Left ventricle myocardium inferior (tissue), 1 donor: ENCODE measurements at regions not wholly inside any gene's neighbourhood (a gene's known extent, or its start where the extent isn't known, plus 50 kb on each side); places are given as distances from the start of the nearest gene placed in this dataset.
A peak's percentile ranks its signal among the peaks of the same experiment; 100 is the strongest.

Experiments
- DNase-seq: peaks from one replicate; pipeline ENCODE4 v3.0.0-alpha.2; 2020
- H3K27ac ChIP-seq: fragments of 200-600 bp; replicated peaks from 2 replicates; pipeline ENCODE4 v1.8.0; 2021
- H3K27me3 ChIP-seq: fragments of 200-600 bp; 2 replicates; pipeline ENCODE4 v1.8.0; 2021; ENCODE audit warnings: low read depth
- H3K36me3 ChIP-seq: fragments of 200-600 bp; 2 replicates; pipeline ENCODE4 v1.8.0; 2021
- H3K4me1 ChIP-seq: fragments of 200-600 bp; 2 replicates; pipeline ENCODE4 v1.8.0; 2021
- H3K4me3 ChIP-seq: fragments of 200-600 bp; 2 replicates; pipeline ENCODE4 v1.8.0; 2021; ENCODE audit warnings: mild to moderate bottlenecking, moderate library complexity
- H3K9me3 ChIP-seq: fragments of 200-600 bp; replicated peaks from 2 replicates; pipeline ENCODE4 v1.8.0; 2021
- CTCF ChIP-seq: fragments of 200-600 bp; IDR thresholded peaks from 2 replicates; pipeline ENCODE4 v1.8.0; 2021; ENCODE audit warnings: antibody characterized with exemption, mild to moderate bottlenecking, borderline replicate concordance
- intact Hi-C: fragments of 100-400 bp; cut with micrococcal nuclease; formaldehyde crosslinking; loops from one replicate; pipeline ENCODE4 v1.11.0; 2022
- donor health status: DM: no; HTN: yes; CAD: no; lungs with severe emphysema.

GRCh38 chr16:14322186-14322585, 251.1 kb downstream of the MRTFB start:
- Histone ChIP-seq H3K36me3 (no peaks in the 10 kb centered on the region), H3K9me3 (no peaks in the 10 kb centered on the region), H3K4me3 (no peak overlapping the region), H3K27ac (peak overlapping the region; percentile 68), H3K27me3 (no peaks in the 10 kb centered on the region), H3K4me1 (peaks cover 49% of the 10 kb centered on the region)
- intact Hi-C loops: no loop called here
- DNase-seq: no peak
- TF ChIP-seq CTCF: no peak

- intact Hi-C loops: no loop called here
- DNase-seq: peak; percentile 74
- peaks cover 47% of the 10 kb centered on the region for H3K4me1 ChIP-seq
These were observed 250.4 kb downstream of the MRTFB start for GRCh38 chr16:14321542-14321941.

GRCh38 chr16:14320406-14320805, 249.3 kb downstream of the MRTFB start:
- intact Hi-C loops: no loop called here
- no peak for DNase-seq
- H3K27ac ChIP-seq: peak overlapping the region; percentile 68
- H3K27me3 ChIP-seq: no peaks in the 10 kb centered on the region
- peaks cover 39% of the 10 kb centered on the region for H3K4me1 ChIP-seq
- no peaks in the 10 kb centered on the region for H3K36me3 ChIP-seq
- TF ChIP-seq CTCF: no peak
- no peak overlapping the region for H3K4me3 ChIP-seq
- no peaks in the 10 kb centered on the region for H3K9me3 ChIP-seq

More at GRCh38 chr16:14321542-14321941, 250.4 kb downstream of the MRTFB start:
- H3K27ac ChIP-seq: peak overlapping the region; percentile 68
- H3K4me3 ChIP-seq: no peak overlapping the region
- no peaks in the 10 kb centered on the region for H3K27me3 ChIP-seq
- no peaks in the 10 kb centered on the region for H3K9me3 ChIP-seq
- no peaks in the 10 kb centered on the region for H3K36me3 ChIP-seq
- no peak for TF ChIP-seq CTCF
